Right renal pelvis (tissue), 4 donors: ENCODE measurements at regions not wholly inside any gene's neighbourhood (a gene's known extent, or its start where the extent isn't known, plus 50 kb on each side); places are given as distances from the start of the nearest gene placed in this dataset.
"Not testable (repeated sequence)": the region's sequence is repeated elsewhere in the genome, so short reads cannot be mapped to it uniquely, and the experiment has no call there.

ENCODE experiments used
- DNase-seq, 4 donors: peaks; one replicate each; pipeline ENCODE4 v3.0.0-alpha.2; 2013; ENCODE audit warnings: low read depth in 4 of 4, low spot score in 3 of 4, missing footprints in 1 of 4

DNA sequence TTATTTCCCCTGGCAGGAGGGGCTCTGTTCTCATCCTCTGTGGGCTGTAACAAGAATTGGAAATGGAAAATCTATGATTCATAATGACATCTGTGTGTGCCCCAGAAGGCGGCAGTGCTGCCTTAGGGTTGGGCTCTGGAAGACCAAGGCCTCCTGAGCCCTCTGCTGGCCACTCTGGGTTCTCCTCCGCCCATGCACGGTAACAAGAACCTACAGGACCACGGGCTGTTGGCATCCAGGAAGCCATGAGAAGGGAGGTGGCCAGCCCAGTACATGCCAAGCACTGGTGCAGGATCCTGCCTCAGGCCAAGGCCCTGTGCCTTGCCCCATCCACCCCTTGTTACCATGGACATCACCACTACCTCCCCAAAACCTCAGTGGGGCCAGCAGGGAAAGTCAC is 454.2 kb downstream of the TP53TG3F start:
- DNase-seq = not testable (repeated sequence)

DNA sequence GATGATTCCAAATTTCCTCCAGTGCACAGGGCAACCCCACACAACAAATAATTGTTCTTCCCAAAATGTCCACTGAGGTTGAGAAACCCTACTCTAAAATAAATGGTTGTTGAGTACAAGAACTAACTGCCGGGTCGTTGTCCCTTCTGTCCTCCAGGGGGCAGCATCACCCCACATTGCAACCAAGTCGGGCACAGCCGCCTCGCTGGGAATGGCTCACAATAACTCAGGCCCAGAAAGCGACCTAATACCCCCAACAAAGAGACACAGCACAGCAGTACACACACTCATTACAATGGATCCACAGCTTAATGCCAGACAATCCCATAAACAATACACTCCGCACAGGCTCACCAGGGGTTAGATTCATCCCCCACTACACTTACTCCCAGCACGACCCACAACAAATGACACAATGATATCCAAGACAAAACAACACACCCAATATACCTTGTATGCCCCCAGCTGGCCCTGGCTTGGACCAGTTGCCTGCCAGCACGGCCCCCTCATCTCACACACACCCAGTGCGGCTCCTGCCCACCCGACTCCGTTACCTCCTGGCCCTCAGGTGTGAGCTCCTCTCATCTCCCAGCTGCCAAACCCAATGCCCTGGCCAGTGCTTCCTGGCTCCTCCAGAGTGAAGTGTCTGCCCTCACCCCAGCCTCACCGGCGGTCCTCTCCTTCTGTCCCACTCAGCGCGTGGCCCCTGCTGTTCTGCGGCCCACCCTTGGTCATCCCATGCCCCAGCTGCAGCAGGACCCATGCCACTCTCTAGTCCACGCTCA is 461.5 kb downstream of the TP53TG3F start:
- not testable (repeated sequence) for DNase-seq

DNA sequence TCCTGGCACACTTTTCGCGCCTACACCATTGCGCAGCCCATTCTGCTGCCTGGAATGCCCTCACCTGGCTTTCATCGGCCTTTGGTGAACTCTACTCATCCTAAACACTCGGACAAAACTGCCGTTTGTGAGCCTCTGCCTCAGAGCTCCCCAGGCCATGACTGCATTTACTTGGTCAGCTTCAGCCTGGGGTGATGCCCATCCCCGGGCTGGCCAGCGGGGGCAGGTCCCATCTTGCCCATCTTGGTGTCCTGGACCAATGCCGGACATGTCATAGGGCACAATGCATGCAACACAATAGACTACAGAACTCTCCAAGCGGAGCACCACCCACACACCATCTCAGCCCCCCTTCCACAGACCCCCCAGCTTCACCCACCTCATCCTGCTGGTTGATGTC is 463.5 kb downstream of the TP53TG3F start:
- not testable (repeated sequence) for DNase-seq

DNA sequence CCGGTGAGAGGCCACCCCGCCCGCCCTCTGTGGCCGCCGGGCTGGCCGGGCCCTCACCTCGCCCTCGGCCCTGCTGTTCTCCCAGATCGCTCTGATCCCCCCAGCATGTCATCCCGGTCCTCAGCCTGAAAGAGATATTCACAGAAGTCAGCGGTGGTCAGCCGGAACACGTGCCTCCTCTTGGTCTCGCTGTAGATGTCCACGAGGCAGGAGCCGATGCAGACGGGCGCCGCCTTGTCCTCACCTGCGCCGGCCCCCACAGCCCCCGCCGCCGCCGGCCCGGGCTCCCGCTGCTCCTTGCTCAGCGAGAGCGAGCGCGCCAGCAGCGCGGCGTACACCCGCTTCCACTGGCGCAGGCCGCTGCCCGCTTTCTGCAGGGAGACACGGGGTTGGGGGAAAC is 468.6 kb downstream of the TP53TG3F start:
- not testable (repeated sequence) for DNase-seq

DNA sequence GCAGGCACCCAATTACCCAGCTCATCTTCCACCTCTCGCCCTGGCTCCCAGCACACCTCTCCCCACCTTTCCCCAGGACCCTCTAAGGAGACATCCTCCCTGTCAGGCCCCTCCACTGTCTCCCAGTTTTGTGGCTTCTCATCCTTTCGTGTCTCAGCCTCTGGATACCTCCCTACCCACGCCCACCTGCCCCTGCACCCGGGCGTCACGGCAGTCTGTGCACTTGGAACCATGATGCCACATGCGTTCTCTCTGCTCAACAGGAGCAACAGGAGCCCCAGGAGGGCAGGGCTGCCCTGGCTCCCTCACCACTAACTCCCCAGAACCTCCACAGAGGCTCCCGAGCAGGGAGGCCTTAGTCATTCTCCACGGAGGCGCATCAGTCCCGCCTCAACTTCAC is 472.8 kb downstream of the TP53TG3F start:
- DNase-seq = not testable (repeated sequence)

DNA sequence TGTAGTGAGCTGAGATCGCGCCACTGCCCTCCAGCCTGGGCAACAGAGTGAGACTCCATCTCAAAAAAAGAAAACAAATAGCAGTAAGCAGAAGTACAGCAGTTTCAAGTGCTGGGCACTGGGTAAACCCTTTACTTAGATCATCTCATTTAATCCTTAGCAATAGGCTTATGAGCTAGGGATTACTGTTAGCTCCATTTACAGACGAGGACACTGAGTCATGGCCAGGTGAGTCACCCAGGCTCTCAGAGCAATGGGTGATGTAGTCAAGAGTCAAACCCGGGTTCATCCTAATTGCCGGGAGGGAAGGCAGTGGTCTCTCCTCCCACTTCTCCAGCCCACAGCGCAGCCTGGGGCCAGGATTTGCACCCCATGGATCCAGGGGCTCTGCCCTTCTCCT is 473.6 kb downstream of the TP53TG3F start:
- not testable (repeated sequence) for DNase-seq

DNA sequence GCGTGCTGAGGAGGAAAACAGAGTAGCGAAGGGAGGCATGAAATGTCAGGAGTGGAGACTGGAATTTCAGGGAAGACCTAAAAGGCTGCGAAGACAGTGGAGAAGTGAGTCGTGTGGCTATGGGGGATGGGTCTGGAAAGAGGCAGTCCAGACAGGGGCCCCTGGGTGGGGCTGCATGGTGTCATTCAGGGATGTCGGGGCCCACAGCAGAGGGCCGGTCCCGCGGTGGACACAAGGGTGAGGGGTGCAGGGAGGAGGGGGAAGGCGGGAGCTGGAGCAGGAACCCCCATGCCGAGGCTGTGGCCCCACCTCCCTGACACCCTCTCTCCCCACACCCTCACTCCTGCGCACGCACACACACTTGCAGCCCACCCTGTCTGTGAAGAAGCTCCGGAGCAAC is 476.4 kb downstream of the TP53TG3F start:
- DNase-seq = not testable (repeated sequence)

DNA sequence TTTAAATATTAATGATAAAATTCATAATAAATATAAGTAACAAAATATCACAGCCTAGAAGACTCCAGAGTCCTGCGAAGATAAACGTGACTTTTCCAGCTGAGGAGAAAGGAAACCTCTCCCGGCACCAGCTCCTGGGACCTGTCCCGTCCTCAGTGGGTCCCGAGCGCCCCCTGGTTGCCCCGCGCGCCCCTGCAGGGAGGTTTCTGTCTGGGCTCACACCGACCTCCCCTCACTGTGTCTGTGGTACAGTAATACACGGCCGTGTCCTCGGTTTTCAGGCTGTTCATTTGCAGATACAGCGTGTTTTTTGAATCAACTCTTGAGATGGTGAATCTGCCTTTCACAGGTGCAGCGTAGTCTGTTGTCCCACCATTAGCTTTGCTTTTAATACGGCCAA is 478.7 kb downstream of the TP53TG3F start:
- DNase-seq = not testable (repeated sequence)

DNA sequence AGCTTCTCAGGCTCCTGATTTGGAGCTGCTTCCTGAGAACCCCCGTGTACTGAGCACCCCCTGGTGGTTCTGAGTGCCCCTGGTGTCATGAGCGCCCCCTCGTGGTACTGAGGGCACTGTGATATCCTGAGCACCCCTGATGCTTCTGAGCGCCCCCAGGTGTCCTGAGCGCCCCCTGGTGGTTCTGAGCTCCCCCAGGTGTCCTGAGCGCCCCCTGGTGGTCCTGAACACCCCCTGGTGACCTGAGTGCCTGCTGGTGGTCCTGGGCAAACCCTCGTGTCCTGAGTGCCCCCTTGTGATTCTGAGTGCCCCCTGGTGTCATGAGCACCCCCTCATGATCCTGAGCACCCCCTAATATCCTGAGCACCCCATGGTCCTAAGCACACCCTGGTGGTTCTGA is 502.1 kb downstream of the TP53TG3F start:
- not testable (repeated sequence) for DNase-seq

DNA sequence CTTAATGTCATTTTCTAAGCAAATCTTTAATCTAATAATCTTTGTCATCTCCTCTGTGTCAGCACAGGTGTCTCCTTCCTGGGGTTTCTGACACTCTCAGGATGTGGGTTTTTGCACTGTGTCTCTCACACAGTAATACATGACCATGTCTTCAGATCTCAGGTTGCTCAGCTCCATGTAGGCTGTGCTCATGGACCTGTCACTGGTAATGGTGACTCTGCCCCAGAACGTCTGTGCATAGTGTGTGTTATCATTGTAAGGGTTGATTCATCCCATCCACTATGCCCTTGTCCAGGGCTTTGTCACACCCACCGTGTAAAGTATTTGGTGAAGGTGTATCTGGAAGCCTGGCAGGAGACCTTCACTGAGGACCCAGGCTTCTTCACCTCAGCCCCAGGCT is 506.1 kb downstream of the TP53TG3F start:
- DNase-seq = not testable (repeated sequence)

DNA sequence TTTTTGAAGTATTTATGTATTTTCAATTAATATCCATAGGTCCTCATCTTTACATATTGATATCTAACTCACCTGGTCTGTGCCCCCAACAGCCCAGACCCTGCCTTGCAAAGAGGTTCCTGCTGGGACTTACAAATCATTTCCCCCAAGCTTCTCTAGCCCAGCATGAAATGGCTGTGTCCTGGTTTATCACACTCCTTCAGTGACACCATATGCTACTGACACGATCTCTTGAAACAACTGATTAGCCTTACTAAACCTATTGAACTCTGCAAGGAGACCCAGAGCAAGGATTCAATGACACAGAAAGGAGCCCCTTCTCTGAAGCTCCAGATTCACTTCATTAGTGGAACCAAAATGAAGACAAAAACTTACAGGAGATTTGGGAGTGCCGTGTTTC is 507.4 kb downstream of the TP53TG3F start:
- DNase-seq = not testable (repeated sequence)

DNA sequence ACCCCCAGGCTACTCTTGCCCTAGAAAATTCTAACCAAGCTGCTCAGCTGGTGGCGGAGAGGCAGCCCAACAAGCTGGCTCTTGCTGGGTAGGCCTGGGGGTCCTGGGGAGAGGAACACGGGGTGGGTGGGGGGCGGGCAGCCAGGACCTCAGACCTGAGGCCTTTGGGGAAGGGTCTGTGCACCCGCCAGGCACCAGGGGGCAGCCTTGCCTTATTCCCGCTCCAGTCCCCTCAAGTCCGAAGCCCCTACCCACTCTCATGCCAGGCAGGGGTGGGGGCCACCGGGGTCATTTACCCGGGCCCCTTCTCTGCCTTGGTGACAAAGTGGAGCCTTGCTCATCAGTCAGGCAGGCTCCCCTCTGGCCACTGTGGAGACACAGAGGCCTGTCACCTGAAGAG is 515.1 kb downstream of the TP53TG3F start:
- DNase-seq = not testable (repeated sequence)

DNA sequence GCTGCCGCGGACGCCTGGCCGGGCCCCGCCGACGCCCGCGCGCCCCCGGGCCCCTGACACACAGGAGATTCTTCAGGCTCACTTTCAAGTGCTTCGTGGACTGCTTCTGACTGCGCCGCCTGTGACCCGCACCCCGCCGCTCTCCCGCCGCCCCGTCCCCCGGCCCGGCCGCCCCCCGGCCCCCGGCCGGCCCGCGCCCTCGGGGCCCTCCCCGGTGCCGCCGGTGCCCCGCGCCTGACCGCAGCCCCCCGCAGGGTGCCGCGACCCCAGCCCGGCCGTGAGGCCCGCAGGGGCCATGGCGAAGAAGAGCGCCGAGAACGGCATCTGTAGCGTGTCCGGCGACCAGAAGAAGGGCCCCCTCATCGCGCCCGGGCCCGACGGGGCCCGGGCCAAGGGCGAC is 516.3 kb downstream of the TP53TG3F start:
- not testable (repeated sequence) for DNase-seq

DNA sequence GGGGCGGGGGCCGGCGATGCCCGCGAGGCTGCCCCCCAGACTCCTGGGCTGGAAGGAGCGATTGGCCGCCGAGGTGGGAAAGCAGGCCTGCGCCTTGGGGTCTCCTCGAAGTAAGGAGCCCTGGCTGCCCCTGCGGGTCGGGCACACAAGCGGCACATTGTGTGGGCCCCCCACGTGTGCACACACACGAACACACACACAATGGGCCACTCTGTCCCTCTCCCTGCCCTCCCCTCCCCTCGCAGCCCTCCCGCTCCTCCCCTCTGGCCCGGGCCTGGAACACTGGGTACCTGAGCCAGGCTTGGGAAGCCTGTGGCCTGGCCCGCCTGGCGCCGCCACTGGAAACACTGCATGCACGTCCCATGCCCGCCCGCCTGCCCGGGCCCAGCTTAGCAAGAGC is 517.1 kb downstream of the TP53TG3F start:
- DNase-seq = not testable (repeated sequence)

DNA sequence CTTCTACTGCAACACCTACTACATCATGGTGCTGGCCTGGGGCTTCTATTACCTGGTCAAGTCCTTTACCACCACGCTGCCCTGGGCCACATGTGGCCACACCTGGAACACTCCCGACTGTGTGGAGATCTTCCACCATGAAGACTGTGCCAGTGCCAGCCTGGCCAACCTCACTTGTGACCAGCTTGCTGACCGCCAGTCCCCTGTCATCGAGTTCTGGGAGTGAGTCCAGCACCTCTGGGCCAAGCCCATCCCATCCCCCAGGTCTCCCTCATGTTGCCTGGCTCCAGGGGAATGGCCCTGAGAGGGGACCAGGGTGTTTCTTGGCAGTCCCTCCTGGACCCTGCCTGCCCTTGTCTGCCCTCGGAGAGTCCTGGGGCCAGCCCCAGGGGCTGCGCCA is 519.4 kb downstream of the TP53TG3F start:
- not testable (repeated sequence) for DNase-seq

DNA sequence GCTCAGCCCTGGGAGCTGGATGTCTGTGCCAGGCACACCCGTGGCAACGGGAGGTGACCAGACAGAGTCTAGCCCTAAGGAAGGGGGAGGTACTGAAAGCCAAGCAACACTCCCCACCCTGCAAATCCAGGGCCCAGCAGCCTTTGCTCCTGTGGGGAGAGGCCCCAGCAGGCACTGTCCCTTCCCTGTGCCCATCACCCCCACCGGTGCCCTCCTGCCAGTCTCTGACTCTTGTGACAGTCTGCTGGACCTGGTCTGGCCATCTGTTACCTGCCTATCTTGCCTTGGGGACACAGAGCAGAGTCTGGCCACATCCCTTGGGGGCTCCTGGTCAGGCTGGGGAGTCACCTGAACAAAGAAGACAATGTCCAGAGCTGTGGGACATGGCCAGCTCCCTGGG is 520.2 kb downstream of the TP53TG3F start:
- not testable (repeated sequence) for DNase-seq

DNA sequence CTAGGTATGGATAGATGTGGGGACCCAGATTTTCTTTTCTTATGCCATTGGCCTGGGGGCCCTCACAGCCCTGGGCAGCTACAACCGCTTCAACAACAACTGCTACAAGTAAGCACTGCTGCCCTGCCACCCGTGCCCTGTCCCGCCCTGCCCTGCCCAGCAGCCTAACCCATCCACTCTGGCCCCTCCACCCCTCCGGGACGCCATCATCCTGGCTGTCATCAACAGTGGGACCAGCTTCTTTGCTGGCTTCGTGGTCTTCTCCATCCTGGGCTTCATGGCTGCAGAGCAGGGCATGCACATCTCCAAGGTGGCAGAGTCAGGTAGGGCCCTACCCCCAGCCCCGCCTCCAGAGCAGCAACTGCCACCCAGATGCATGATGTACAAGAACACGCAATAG is 521.3 kb downstream of the TP53TG3F start:
- not testable (repeated sequence) for DNase-seq

DNA sequence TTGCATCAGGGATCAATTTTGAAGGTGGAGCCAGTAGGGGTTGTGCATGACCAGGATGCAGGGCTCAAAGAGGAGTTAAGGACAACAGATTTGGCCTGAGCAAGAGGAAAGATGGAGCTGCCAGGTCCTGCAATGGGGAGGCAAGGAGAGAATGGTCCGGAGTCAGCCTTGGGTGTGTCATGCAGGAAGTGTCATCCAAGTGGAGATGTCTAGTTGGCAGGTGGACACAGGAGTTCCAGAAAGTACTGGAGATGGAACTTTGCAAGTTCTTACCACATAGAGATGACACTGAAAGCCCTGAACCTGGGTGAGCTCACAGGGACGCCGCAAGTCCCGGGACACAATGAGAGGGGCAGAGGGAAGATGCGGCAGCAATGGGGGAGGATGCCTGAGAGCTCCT is 525.0 kb downstream of the TP53TG3F start:
- not testable (repeated sequence) for DNase-seq

DNA sequence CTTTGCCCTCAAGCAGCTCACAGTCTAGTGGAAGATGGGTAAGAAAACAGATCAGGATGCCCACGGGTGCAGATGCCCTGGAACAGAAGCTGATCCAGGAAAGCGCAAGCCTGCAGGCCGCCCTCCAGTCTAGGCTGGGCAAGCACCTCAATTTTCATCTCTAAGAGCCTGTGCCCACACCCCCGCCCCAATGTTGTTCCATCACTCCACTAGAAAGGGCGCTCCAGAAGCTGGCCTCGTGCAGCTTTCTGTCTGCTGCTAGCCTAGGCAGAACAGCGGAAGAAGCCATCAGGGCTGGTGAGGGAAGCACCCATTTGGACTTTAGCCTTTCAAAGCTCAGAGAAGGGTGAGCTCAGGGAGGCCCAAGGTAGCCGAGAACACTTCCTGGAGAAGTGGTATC is 527.1 kb downstream of the TP53TG3F start:
- not testable (repeated sequence) for DNase-seq

DNA sequence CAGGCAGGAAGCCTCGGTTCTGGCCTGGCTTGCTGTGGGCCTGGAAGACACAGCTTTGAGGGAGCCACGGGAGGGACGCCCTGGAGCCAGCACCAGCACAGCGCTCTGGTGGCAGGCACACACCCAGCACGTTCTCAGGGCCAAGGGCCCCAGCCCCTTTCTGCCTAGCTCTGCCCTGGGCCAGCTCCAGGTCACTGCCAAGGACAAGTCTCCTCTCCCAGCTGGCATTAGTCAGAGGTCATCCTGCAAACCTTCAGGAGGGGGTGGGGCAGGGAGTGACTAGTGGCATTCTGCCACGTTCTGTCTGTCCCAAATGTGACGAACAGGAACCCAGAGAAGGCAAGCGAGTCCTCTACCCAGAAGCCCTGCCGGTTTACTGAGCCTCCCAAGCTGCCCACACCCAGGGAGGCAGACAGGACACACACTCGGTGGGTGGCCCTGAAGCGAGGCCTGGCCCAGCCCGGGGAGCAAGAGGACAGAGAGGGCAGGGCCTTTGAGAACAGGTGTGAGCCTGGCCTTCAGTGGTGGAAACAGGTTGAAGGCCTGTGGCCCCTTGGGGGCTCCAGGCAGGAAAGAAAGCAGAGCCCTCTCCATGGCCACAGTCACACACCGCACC is 528.0 kb downstream of the TP53TG3F start:
- DNase-seq = not testable (repeated sequence)

DNA sequence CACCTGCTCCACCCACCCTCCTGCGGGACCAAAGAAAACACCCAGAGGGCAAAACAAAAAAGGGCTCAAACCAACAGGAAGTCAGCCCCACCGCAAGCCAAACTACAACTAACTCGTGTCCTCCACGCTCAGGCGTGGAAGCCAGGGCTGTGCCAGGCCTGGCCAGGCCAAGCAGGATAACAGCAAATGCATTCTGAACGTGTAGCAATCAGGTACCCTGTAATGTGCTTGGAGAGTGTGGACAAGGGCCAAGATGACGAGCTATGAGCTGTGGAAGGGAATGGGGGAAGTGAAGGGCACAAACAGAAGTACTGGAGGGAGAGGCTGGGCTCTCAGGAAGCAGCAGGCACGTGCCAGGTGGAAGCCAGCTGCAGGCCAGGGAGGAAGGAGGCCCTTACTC is 528.6 kb downstream of the TP53TG3F start:
- DNase-seq = not testable (repeated sequence)

DNA sequence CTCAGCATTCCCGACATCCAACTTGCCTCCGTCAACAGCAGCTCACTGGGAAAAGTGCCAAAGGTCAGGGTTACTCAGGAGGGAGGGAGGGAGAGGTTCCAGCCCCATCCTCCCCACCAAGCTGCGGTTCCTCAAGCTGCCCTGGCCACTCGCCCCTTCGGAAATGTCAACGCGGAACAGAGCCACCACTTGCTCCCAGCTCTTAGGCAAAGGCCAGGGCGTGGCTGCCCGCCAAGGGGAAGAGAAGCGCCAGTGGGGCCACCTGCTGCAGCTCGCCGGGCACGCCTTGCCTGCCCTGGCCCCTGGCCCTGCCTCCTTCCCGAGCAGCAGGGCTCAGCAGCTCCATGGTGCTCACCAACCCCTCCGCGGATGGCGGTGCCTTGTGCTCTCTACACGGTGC is 531.1 kb downstream of the TP53TG3F start:
- not testable (repeated sequence) for DNase-seq
